HG03135 (cell line): ENCODE measurements at regions not wholly inside any gene's neighbourhood (a gene's known extent, or its start where the extent isn't known, plus 50 kb on each side); places are given as distances from the start of the nearest gene placed in this dataset.
"Not testable (repeated sequence)": the region's sequence is repeated elsewhere in the genome, so short reads cannot be mapped to it uniquely, and the experiment has no call there.

ENCODE experiments used
- ATAC-seq: cut with Tn5 transposase; IDR thresholded peaks from one replicate; pipeline ENCODE4 v1.9.1; 2021; ENCODE audit warnings: mild to moderate bottlenecking, moderate library complexity; ENCODE audit not compliant: unreplicated experiment

DNA sequence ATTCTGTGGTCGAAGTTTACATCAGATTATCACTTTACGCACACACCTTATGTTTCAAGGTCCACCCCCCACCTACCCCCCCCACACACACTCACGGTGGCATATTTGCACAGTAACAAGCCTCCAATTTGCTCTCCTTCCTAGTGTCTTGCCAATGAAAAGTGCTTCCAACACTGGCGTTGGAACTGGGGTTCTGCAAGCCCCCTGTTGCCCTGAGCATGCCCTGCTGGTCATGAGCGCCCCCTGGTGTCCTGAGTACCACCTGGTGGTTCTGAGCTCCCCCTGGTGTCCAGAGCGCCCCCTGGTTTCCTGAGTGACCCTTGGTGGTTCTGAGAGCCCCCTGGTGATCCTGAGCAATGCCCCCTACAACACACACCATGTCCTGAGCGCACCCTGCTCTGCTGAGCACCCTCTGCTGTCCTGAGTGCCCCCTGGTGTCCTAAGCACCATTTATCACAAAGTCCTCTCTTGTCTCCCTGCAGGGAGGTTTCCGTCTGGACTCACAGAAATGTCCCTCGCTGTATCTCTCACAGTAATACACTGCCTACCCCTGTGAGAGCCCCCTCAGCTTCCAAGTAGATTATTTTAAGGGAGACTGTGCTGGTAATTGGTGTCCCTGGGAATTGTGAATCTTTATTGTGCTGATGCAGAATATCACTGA is 1212.3 kb downstream of the TMEM121 start:
- not testable (repeated sequence) for ATAC-seq

DNA sequence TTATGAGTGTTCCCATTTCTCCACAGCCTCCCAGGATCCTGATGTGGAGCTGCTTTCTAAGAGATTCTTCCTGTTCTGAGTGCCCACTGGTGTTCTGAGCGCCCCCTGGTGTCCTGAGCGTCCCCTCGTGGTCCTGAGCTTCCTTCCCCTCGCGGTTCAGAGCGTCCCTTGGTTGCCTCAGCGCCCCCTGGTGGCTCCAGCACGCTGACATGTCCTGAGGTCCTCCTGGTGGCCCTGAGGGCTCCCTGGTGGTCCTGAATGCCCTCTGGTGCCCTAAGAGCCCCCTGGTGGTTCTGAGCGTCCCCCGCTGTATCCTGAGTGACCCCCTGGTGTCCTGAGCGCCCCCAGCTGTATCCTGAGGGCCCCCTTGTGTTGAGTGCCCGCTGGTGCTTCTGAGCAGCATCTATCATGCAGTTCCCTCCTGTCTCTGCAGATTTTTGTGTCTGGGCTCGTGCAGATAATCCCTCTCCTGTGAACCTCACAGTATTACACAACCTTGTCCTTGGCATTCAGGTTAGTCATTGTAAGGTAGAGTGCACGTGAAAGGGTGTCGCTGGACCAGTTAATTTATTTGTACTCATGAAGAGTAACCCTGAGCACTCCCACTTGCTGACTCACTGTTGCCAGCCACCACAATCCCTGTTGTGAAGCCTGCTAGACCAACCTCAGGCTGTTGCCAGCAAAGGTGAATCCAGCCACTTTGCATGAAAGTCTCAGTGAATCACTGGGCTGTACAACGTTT is 1214.9 kb downstream of the TMEM121 start:
- ATAC-seq, result peak; percentile 62

DNA sequence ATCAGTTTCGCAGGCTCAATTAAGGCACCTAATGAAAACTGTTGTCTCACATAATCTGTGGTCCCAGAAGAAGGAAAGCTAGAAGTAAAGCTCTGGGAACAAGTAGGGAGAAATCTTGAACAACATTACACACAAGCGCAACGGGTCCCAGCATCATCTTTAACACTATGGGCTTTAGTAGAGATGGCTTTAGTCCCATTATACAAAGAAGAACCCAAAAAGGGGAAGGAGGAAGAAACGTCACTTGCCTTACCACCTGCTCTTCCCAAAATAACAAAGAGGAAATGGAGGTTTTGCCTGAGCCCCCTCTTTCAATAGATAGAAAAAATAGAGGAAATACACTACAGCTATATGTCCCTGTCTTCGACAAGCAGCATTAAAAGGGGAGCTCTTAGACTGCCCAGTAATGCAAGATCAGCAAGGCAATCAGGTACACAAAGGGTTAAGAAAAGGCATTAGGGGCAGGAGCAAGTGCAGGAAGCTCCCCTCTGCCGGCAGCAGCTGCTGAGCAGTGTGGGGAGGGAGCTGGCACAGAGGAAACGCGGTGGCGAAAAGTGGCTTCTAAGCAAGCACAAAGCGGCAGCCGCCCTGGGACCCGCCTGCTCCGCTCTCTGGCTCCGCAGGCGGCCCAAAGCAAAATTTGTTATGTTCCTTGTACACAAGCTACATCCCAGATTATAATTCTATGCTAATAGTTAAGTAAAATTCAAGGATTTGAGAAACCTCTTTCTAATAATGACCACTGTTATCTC is 1218.8 kb downstream of the TMEM121 start:
- not testable (repeated sequence) for ATAC-seq

DNA sequence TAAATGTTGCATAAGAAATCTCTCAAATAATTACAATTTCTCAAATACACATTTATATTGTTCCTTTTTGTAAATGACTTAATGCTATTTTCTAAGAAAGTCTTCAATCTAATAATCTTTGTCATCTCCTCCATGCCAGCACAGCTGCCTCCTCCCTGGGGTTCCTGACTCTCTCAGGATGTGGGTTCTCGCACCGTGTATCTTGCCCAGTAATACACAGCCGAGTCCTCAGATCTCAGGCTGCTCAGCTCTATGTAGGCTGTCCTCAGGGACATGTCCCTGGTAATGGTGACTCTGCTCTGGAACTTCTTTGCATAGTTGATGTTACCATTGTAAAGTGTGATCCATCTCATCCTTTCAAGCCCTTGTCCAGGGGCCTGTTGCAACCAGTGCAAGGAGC is 1223.7 kb downstream of the TMEM121 start:
- not testable (repeated sequence) for ATAC-seq

DNA sequence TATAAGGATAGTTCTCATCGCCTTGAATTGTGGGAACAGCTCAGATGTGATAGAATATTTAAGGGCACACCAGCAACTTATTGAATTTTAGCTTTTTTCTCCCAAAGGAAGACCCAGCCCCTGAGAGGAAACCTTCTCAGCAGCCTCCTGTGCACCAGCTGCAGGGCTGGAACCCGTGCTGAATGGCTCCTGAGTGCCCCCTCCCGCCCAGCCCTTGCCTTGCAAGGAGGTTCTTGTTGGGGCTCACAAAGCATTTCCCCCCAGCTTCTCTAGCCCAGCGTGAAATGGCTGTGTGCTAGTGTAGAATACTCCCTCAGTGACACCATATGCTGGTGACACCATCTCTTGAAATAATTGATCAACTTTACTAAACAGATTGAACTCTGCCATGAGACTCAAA is 1227.4 kb downstream of the TMEM121 start:
- ATAC-seq, result not testable (repeated sequence)

DNA sequence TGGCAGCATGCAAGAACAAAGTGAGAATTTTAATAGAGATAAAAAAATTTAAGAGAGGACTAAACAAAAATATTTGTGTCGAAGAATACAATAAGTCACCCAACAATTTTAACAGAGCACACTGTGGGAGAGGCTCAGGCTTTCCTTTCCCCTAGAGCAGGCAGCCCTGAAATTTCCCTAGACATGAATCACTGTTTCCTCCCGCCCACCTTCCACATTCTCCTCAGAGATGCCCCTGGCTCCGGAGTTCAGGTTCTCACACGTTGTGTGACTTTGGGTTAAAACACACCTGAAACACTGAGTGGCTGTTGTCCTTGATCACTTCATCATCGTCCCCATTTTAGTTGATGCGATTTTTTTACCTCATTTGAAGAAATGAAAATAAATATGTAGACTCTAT is 1231.1 kb downstream of the TMEM121 start:
- not testable (repeated sequence) for ATAC-seq

DNA sequence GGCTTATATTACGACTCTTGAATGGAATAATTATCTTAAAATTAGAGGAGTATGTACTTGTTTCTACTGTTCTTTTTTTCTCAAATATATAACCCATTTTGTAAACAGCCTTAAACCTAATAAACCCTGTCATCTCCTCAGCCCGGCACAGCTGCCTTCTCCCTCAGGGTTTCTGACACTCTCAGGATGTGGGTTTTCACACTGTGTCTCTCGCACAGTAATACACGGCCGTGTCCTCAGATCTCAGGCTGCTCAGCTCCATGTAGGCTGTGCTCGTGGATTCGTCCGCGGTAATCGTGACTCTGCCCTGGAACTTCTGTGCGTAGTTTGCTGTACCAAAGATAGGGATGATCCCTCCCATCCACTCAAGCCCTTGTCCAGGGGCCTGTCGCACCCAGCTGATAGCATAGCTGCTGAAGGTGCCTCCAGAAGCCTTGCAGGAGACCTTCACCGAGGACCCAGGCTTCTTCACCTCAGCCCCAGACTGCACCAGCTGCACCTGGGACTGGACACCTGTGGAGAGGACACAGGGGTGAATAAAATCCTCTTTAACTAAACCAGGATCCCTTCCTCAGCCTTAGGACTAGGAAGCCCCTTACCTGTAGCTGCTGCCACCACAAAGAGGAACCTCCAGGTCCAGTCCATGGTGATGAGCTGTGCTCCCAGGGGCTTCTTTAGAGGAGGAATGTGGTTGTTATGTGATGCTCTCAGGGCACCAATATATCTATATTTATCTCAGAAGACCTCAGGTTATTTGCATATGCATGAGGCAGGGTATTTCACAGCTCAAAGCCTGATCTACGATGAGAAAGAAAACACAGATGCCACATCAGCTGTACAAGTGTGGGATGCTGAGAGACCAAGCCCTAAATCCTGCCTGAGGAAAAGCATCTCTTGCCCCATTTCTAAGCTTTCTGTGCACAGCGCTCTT is 1235.8 kb downstream of the TMEM121 start:
- ATAC-seq, result not testable (repeated sequence)

DNA sequence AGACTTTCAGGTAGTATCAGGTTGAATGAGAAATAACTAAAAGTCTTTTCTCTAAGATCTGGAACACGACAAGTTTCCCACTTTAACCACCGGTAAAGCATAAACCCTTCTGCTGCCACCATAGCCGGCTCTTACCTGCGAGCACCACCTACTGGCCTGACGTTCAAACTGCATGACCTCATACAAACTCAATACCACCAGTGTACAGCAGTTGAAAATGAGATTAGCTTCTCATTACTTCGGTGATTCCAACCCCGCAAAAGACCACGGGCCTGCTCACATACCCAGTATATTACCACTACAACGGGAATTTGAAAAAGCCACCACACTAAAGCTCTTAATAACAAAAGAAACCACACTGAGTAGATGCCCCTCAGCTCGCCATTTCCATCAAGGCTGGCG is 1238.6 kb downstream of the TMEM121 start:
- ATAC-seq, result not testable (repeated sequence)

DNA sequence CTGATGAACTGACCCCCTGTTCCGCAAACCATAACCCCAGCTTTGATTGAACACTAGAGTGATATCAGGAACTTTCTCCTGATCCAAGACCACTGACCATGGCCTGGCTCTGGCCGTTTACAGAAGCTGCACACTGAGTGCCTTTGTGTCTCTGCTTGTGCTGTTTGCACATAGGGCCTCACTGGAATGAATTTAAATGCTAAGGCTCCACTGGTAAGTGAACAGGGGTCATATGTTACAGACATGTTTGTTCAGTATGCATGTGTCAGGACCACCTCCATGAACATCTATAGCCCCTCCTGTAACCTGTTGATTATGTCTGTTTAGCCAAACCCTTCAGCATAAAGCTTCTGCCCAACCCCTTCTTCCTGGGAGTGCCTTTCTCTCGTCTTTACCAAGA is 1239.8 kb downstream of the TMEM121 start:
- no peak for ATAC-seq

DNA sequence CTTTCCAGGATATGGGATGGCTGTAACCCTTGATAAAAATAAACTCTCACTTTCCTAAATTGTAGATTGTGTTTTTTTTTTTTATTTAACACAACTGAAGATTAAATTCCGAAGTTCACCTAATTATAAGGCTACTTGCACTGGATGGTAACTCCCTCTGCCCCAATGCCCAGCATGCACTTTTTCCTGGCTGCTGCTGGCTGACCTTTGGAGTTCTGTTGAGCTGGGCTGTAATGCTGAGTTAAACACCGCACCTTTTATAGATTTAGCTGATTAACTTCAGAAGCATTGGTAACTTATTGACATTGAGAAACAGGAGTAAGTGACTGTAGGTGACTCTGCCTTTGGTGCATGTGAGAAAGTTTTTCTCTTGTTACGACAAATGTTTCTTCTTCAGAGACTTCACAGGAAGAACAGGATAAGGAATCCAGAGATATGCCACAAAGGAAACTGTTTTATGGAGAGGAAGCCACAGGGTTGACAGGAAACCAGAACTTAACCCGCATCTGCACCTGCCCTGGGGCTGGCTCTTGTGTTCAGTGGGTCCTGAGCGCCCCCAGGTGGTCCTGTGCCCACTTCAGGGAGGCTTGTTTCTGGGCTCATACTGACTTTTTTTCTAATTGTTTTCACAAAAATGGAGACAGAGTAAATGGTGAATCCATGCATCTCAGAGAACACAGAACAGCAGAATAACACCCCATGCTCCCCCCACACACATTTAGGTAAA is 1240.3 kb downstream of the TMEM121 start:
- ATAC-seq, result not testable (repeated sequence)

DNA sequence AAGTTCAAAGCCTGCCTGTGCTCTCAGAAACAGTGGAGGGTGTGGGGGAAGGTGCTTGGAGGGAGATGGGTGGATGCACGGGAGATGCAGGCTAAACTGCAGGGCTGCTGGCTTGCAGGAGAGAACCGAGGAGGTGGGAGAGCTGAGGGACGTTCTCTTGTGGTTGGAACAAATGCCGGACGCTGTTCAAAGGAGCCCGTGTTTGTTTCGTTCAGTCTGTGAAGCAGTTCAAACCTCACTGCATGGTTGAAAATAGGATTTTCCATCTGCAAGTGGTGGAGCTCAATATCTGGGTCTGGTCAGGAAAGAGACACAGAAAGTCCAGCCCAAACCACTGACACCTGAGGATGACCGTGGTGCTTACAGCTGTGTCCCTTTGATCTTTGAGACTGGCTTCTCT is 1241.8 kb downstream of the TMEM121 start:
- not testable (repeated sequence) for ATAC-seq

DNA sequence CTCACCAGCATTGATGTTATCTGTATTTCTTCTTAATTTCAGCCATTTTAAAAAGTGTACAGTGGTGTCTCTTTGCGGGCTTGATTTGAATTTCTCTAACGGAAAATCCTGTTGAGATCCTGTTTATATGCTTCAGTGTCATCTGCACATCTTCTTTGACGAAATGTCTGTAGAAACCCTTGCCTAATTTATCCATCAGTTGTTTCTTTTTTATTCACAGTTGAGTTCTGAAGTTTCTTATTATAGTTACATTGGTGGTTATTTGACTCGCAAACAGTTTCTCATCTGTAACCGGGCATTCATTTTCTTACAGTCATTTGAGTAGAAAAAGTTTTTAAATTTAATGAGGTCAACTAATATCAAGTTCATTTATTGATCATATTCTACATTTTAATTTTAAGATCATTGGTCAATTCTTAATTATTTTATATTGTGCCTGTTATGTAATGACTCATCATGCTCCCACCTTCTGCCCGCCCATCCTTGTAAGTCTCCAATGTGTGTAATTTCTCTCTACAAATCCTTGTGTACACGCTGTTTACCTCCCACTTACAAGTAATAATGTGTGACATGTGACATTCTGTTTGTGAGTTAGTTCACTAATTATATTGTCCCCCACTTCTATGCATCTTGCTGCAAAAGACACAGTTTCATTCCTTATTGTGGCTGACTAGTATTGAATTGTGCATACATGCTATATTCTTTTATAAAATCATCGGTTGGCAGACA is 1242.8 kb downstream of the TMEM121 start:
- ATAC-seq, result not testable (repeated sequence)

DNA sequence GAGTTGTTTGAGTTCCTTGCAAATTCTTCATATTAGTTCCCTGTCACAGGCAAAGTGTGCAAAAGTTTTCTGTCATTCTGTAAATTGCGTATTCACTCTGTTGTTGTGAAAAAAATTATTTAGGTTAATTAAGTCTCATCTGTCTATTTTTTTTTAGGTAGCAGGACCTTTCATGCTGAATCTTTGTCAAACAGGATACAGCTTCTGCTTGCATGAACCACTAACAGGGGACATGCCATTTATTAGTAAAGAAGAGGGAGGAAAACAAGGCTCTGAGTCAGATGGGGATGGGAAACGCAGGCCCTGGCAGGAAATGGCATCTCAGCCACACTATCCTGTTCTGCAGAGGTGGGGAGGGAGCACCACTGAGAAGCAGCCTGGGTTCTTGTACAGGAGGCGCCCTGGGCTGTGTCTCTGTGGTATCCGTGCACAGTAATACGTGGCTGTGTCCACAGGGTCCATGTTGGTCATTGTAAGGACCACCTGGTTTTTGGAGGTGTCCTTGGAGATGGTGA is 1243.8 kb downstream of the TMEM121 start:
- not testable (repeated sequence) for ATAC-seq

DNA sequence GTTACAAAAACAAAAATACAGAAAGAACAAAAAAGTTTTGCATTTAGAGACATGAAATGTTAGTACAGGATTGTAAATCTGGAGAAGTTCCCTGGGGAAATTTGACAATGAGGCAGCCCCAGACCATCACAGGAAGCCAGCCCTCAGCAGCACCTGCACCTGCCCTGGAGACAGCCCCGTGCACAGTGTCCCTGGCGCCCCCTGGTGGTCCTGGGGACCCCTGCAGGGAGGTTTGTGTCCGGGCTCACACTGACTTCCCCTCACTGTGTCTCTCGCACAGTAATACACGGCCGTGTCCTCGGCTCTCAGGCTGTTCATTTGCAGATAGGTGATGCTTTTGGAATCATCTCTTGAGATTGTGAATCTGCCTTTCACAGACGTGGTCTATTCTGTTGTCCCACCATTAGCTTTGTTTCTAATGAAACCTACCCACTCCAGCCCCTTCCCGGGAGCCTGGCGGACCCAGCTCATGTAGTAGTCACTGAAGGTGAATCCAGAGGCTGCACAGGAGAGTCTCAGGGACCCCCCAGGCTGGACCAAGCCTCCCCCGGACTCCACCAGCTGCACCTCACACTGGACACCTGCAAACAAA is 1248.6 kb downstream of the TMEM121 start:
- not testable (repeated sequence) for ATAC-seq

DNA sequence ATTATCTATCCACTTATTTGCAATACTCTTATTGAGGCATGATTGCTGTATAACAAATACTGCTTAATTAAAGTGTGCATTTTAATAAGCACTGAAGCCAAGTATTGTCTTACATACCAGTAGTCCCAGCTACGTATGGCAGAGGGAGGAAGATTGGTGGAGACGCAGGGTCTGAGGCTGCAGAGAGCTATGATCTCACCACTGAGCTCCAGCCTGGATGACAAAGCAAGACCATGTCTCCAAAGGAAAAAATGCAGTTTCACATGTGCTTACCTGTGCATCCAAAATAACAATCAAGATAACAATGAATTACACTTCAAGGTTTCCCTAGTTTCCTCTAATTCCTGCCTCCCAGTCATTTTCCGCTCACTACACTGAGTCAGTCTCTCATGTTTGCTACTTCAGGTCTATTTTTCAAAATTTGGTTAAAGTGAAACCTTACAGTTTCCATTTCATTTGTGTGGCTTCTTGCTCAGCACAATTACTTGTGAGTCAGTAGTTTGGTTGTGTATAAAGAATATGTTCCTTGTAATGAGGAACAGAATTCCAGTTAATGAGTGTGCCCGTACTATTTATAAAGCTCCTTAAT is 1250.1 kb downstream of the TMEM121 start:
- no peak for ATAC-seq

DNA sequence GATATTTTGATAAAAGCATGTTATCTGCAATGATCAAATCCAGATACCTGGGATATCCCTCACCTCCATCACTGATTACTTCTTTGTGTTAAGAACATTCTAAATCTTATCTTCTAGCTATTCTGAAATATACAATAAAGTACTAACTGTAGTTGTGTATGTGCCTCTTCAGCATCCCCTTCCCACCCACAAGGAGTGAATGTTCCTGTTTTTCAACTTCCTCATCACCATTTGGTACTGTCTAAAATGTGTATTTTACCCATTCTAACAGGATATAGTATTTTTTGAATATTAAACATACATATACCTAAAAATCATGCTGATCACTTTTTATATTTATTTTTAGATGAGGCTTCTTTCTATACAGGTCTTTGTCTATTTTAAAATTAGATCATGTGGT is 1252.6 kb downstream of the TMEM121 start:
- no peak for ATAC-seq

DNA sequence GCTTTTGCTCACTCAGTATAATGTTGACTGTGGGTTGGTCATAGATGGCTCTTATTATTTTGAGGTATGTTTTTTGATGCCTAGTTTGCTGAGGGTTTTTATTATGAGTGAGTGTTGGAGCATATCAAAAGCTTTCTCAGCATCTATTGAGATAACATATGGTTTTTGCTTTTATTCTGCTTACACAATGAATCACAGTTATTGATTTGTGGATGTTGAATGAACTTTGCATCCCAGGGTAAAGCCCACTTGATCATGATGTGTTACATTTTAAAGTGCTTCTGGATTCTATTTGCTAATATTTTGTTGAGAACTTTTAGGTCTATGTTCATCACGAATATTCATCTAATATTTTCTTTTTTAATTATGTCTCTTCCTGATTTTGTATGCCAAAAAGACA is 1260.3 kb downstream of the TMEM121 start:
- no peak for ATAC-seq

DNA sequence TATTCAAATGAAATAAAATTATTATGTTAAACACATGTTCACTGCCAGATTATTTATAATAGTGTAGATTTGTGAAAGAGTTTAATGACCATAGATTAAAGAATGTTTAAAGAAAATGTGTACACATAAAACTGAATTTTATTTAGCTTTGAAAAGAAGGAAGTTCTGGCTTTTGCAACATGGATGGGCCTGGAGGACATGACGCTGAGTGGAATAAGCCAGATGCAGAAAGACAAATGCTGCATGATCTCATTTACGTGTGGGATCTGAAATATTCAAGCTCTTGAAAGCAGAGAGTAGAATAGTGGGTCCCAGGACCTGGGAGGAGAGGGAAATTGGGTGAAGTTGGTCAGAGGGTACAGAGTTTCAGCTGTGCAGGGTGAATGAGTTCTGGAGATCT is 1261.2 kb downstream of the TMEM121 start:
- no peak for ATAC-seq
